ENCODE measurements at regions not wholly inside any gene's neighbourhood (a gene's known extent, or its start where the extent isn't known, plus 50 kb on each side); places are given as distances from the start of the nearest gene placed in this dataset.

GRCh38 chr3:111332488-111333080, 209.4 kb upstream of the CD96 start:
- TF ChIP-seq LEF1 (IDR thresholded peaks at IDR 0.05; ENCODE audit: borderline replicate concordance) (no peak), FOXK2 (IDR thresholded peaks at IDR 0.05) (no peak), SP1 (IDR thresholded peaks at IDR 0.05) (no peak), TARDBP (IDR thresholded peaks at IDR 0.05) (no peak), NFRKB (IDR thresholded peaks at IDR 0.05) (no peak), FOXA1 (IDR thresholded peaks at IDR 0.05) (no peak), ELF4 (IDR thresholded peaks at IDR 0.05) (no peak), FOXM1 (IDR thresholded peaks at IDR 0.05; ENCODE audit: borderline replicate concordance) (no peak), HDGF (IDR thresholded peaks at IDR 0.05; ENCODE audit: borderline replicate concordance) (no peak), BHLHE40 (IDR thresholded peaks at IDR 0.05; ENCODE audit: borderline replicate concordance) (no peak), CTBP1 (IDR thresholded peaks at IDR 0.05; ENCODE audit: borderline replicate concordance) (no peak)

Measured in HEK293T (cell line).